GM23338 (cell line): ENCODE measurements at regions not wholly inside any gene's neighbourhood (a gene's known extent, or its start where the extent isn't known, plus 50 kb on each side); places are given as distances from the start of the nearest gene placed in this dataset.

ENCODE experiments used
- ATAC-seq: fragments of 200-7000 bp; cut with Tn5 transposase; 3 replicates; pipeline ENCODE4 v1.9.1; 2020
- DNase-seq: peaks from one replicate; pipeline ENCODE4 v3.0.0-alpha.2; 2015; ENCODE audit warnings: low spot score
- H2AFZ ChIP-seq: fragments of 200-600 bp; sonication (generic); 2 replicates; pipeline ENCODE4 v1.8.0; 2016; ENCODE audit warnings: antibody characterized with exemption, mild to moderate bottlenecking, moderate library complexity
- H3F3A ChIP-seq: fragments of 200-600 bp; sonication (generic); replicated peaks from 2 replicates; pipeline ENCODE4 v1.8.0; 2017; ENCODE audit warnings: antibody characterized with exemption, mixed run types, low read depth
- H3K27ac ChIP-seq: fragments of 200-600 bp; sonication (generic); 2 replicates; pipeline ENCODE4 v1.6.1; 2016; ENCODE audit warnings: low read depth
- H3K27me3 ChIP-seq: fragments of 200-600 bp; sonication (generic); 2 replicates; pipeline ENCODE4 v1.8.0; 2016; ENCODE audit warnings: mild to moderate bottlenecking, mixed run types, moderate library complexity; ENCODE audit not compliant: insufficient read depth
- H3K36me3 ChIP-seq: fragments of 200-600 bp; sonication (generic); 2 replicates; pipeline ENCODE4 v1.8.0; 2016; ENCODE audit warnings: mild to moderate bottlenecking; ENCODE audit not compliant: insufficient read depth
- H3K4me1 ChIP-seq: fragments of 200-600 bp; sonication (generic); 2 replicates; pipeline ENCODE4 v1.8.0; 2016; ENCODE audit warnings: mild to moderate bottlenecking, moderate library complexity; ENCODE audit not compliant: insufficient read depth
- H3K4me2 ChIP-seq: fragments of 200-600 bp; sonication (generic); 2 replicates; pipeline ENCODE4 v1.7.1; 2017; ENCODE audit warnings: mixed run types
- H3K4me3 ChIP-seq: fragments of 200-600 bp; sonication (generic); 2 replicates; pipeline ENCODE4 v1.6.1; 2016; ENCODE audit warnings: mixed run types
- H3K79me2 ChIP-seq: fragments of 200-600 bp; sonication (generic); replicated peaks from 2 replicates; pipeline ENCODE4 v1.8.0; 2017; ENCODE audit warnings: mild to moderate bottlenecking; ENCODE audit not compliant: insufficient read depth
- H3K9me2 ChIP-seq: fragments of 200-600 bp; sonication (generic); 2 replicates; pipeline ENCODE4 v1.8.0; 2017; ENCODE audit not compliant: insufficient read depth
- H4K20me1 ChIP-seq: fragments of 200-600 bp; sonication (generic); replicated peaks from 2 replicates; pipeline ENCODE4 v1.8.0; 2017; ENCODE audit warnings: mild to moderate bottlenecking; ENCODE audit not compliant: insufficient read depth
- H3K27ac Mint-ChIP-seq: 2 replicates; pipeline ENCODE4 v1.8.0; 2020; ENCODE audit warnings: inconsistent platforms, mild to moderate bottlenecking, moderate library complexity, mixed read lengths
- H3K27me3 Mint-ChIP-seq: 3 replicates; pipeline ENCODE4 v1.8.0; 2022; ENCODE audit warnings: low read depth, mild to moderate bottlenecking, moderate library complexity, mixed read lengths, inconsistent platforms; ENCODE audit not compliant: insufficient read depth, poor library complexity
- H3K36me3 Mint-ChIP-seq: 3 replicates; pipeline ENCODE4 v1.8.0; 2021; ENCODE audit warnings: low read depth, mild to moderate bottlenecking, inconsistent platforms, moderate library complexity, mixed read lengths
- H3K4me1 Mint-ChIP-seq: 3 replicates; pipeline ENCODE4 v1.8.0; 2020; ENCODE audit warnings: mild to moderate bottlenecking, inconsistent platforms, mixed read lengths
- H3K4me3 Mint-ChIP-seq: 3 replicates; pipeline ENCODE4 v1.8.0; 2021; ENCODE audit warnings: moderate library complexity, mild to moderate bottlenecking, inconsistent platforms, mixed read lengths
- H3K9me3 Mint-ChIP-seq: 3 replicates; pipeline ENCODE4 v1.8.0; 2020; ENCODE audit warnings: moderate library complexity, mild to moderate bottlenecking, inconsistent platforms, mixed read lengths
- CREB1 ChIP-seq: fragments of 250-450 bp; sonication (Bioruptor Pico); IDR thresholded peaks from 2 replicates; pipeline ENCODE4 v1.5.0; 2020; ENCODE audit warnings: low read depth, mild to moderate bottlenecking, moderate library complexity
- CTCF ChIP-seq, 2 experiments: fragments of 200-600 bp in 1 of 2; sonication (generic) in 1 of 2; conservative IDR thresholded peaks; 2 replicates each; pipeline versions ENCODE4 v1.5.1 to v1.6.1; 2016 to 2017; ENCODE audit warnings: antibody characterized with exemption in 2 of 2, low read depth in 2 of 2, mild to moderate bottlenecking in 2 of 2, moderate library complexity in 1 of 2
- JUNB ChIP-seq: IDR thresholded peaks from one replicate; pipeline ENCODE4 v1.6.1; 2016; ENCODE audit warnings: antibody characterized with exemption; ENCODE audit not compliant: unreplicated experiment
- NANOG ChIP-seq: IDR thresholded peaks from 2 replicates; pipeline ENCODE4 v1.6.1; 2016; ENCODE audit warnings: antibody characterized with exemption, borderline replicate concordance
- POLR2AphosphoS5 ChIP-seq: IDR thresholded peaks from 2 replicates; pipeline ENCODE4 v1.6.1; 2016; ENCODE audit warnings: antibody characterized with exemption, low read depth
- REST ChIP-seq: IDR thresholded peaks from one replicate; pipeline ENCODE4 v1.6.1; 2018; ENCODE audit warnings: antibody characterized with exemption; ENCODE audit not compliant: unreplicated experiment

DNA sequence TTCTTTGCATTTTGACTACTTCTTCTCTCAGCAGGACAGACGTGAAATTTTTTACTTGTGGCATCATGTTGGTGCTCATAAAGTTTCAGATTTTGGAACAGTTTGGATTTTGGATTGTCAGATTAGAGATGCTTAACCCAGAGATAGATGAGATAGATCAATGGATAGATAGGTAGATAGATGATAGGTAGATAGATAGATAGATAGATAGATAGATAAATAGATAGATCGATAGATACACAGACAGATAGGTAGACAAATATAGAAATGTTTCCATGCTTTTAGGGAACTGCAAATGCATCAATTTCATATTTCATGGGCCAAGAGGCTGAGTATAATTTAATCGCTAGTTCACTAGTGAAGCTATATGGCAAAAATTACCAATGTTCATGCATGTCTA is 981.5 kb upstream of the ADGRB3 start:
- no peaks in the 10 kb centered on the region for H3K79me2 ChIP-seq
- H3K4me2 ChIP-seq: no peak overlapping the region
- Mint-ChIP-seq H3K9me3 (no peaks in the 10 kb centered on the region), H3K27me3 (no peaks in the 10 kb centered on the region), H3K27ac (no peak overlapping the region), H3K4me1 (no peaks in the 10 kb centered on the region), H3K36me3 (no peaks in the 10 kb centered on the region), H3K4me3 (no peak overlapping the region)
- H3K27me3 ChIP-seq: no peaks in the 10 kb centered on the region
- H3K36me3 ChIP-seq: no peaks in the 10 kb centered on the region
- no peaks in the 10 kb centered on the region for H3K9me2 ChIP-seq
- no peak overlapping the region for H2AFZ ChIP-seq
- no peak for TF ChIP-seq REST
- TF ChIP-seq CTCF (conservative IDR thresholded peaks at IDR 0.05; ENCODE audit: low read depth in 2 of 2): no peak
- no peak for TF ChIP-seq JUNB
- DNase-seq (no peak), ATAC-seq (no peak)
- no peaks in the 10 kb centered on the region for H3K4me1 ChIP-seq
- H3F3A ChIP-seq: no peaks in the 10 kb centered on the region
- H4K20me1 ChIP-seq: no peaks in the 10 kb centered on the region
- H3K27ac ChIP-seq: no peak overlapping the region
- H3K4me3 ChIP-seq: no peak overlapping the region

DNA sequence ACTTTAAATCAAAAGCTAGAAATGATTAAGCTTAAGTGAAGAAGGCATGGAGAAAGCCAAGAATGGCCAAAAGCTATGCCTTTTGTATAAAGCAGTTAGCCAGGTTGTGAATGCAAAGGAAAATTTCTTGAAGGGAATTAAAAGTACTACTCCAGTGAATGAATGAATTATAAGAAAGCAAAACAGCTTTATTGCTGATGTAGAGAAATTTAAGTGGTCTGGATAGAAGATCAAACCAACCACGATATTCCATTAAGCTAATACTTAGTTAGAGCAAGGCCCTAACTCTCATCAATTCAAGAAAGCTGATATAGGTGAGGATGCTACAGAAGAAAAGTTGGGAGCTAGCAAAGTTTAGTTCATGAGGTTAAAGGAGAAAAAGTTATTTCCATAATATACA is 988.5 kb upstream of the ADGRB3 start:
- Mint-ChIP-seq H3K4me1 (no peaks in the 10 kb centered on the region), H3K9me3 (no peaks in the 10 kb centered on the region), H3K27ac (no peak overlapping the region), H3K36me3 (no peaks in the 10 kb centered on the region), H3K27me3 (no peaks in the 10 kb centered on the region), H3K4me3 (no peak overlapping the region)
- ATAC-seq (no peak), DNase-seq (no peak)
- Histone ChIP-seq H3K4me1 (no peaks in the 10 kb centered on the region), H2AFZ (no peak overlapping the region), H3K9me2 (no peaks in the 10 kb centered on the region), H3K27me3 (no peaks in the 10 kb centered on the region), H3K36me3 (no peaks in the 10 kb centered on the region), H3K27ac (no peak overlapping the region), H3K4me2 (no peak overlapping the region), H3F3A (no peaks in the 10 kb centered on the region), H3K79me2 (no peaks in the 10 kb centered on the region), H3K4me3 (no peak overlapping the region), H4K20me1 (no peaks in the 10 kb centered on the region)
- TF ChIP-seq CREB1 (no peak), REST (no peak), NANOG (no peak), CTCF (conservative IDR thresholded peaks at IDR 0.05; ENCODE audit: low read depth in 2 of 2) (no peak), JUNB (no peak), POLR2AphosphoS5 (no peak)
